Fibroblast of lung (primary cell): ENCODE measurements at regions not wholly inside any gene's neighbourhood (a gene's known extent, or its start where the extent isn't known, plus 50 kb on each side); places are given as distances from the start of the nearest gene placed in this dataset.

Experiments used
- EZH2 ChIP-seq: IDR thresholded peaks from 2 replicates; pipeline ENCODE4 v1.5.1; 2012; ENCODE audit warnings: low read length, control low read depth, mild to moderate bottlenecking; ENCODE audit errors: missing control alignments
- TF ChIP-seq, protein P1 (sequence below), 2 donors: IDR thresholded peaks in 1 of 2; conservative IDR thresholded peaks in 1 of 2; 1 replicate in 1 of 2; 2 replicates in 1 of 2; pipeline ENCODE4 v1.5.1; 2011 to 2012; ENCODE audit warnings: low read length in 2 of 2, control low read depth in 1 of 2, inconsistent platforms in 1 of 2, low read depth in 1 of 2, mild to moderate bottlenecking in 1 of 2

GRCh38 chr9:107932601-107933000, 443.0 kb upstream of the KLF4 start:
- TF ChIP-seq, protein P1, sequence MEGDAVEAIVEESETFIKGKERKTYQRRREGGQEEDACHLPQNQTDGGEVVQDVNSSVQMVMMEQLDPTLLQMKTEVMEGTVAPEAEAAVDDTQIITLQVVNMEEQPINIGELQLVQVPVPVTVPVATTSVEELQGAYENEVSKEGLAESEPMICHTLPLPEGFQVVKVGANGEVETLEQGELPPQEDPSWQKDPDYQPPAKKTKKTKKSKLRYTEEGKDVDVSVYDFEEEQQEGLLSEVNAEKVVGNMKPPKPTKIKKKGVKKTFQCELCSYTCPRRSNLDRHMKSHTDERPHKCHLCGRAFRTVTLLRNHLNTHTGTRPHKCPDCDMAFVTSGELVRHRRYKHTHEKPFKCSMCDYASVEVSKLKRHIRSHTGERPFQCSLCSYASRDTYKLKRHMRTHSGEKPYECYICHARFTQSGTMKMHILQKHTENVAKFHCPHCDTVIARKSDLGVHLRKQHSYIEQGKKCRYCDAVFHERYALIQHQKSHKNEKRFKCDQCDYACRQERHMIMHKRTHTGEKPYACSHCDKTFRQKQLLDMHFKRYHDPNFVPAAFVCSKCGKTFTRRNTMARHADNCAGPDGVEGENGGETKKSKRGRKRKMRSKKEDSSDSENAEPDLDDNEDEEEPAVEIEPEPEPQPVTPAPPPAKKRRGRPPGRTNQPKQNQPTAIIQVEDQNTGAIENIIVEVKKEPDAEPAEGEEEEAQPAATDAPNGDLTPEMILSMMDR (conservative IDR thresholded peaks at IDR 0.05 in 1 of 2, IDR thresholded peaks at IDR 0.05 in 1 of 2; ENCODE audit: low read depth in 1 of 2, low read length in 2 of 2) = no peak
- TF ChIP-seq EZH2 = no peak
